SW 1271 (cell line): ENCODE measurements at regions not wholly inside any gene's neighbourhood (a gene's known extent, or its start where the extent isn't known, plus 50 kb on each side); places are given as distances from the start of the nearest gene placed in this dataset.

Source experiments
- DNase-seq, 2 experiments: peaks; one replicate each; lab custom pipeline; 2025; lab: John Stamatoyannopoulos, UW

- no peak for DNase-seq
These were observed 1578.4 kb upstream of the IGFBP7 start for GRCh38 chr4:58688568-58688967.

- no peak for DNase-seq
These were observed 1569.7 kb upstream of the IGFBP7 start for GRCh38 chr4:58679886-58680285.

GRCh38 chr4:58679051-58679450 is 1568.9 kb upstream of the IGFBP7 start:
- no peak for DNase-seq

GRCh38 chr4:58669783-58670182 is 1559.6 kb upstream of the IGFBP7 start:
- DNase-seq = no peak

DNA sequence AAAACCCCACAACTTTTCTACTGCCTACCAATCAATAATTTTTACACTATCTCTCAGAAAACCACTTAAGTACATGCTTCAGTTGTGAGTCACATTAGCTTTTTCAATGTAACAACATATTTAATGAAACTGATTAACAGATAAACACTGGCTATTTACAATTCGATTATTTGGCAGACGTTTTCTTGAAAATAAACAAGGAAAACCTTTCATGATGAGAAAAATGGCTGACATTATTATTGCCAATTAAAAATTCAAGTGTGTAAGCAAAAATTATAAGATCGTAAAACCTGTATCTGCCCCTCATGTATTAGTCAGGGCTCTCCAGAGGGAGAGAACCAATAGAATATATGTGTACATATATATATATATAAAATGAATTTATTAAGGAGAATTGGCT is 1555.5 kb upstream of the IGFBP7 start:
- no peak for DNase-seq

DNA sequence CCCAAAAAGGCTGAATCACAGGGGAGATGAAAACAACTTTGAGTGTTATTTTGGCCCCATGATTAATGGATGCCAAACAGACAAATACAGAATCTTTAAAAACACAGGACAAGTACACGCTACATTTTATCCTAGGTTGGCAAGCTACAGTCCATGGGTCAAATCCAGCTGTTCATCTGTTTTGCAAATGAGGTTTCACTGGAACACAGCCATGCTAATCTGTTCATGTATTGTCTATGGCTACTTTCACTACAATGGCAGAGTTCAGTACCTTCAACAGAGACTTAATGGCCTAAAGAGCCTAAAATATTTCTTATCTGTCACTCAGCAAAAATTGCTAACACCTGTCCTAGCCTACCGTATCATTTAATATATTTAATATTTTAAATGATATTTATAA is 1548.5 kb upstream of the IGFBP7 start:
- no peak for DNase-seq

- no peak for DNase-seq
These were observed 1543.1 kb upstream of the IGFBP7 start for GRCh38 chr4:58653251-58653650.

DNA sequence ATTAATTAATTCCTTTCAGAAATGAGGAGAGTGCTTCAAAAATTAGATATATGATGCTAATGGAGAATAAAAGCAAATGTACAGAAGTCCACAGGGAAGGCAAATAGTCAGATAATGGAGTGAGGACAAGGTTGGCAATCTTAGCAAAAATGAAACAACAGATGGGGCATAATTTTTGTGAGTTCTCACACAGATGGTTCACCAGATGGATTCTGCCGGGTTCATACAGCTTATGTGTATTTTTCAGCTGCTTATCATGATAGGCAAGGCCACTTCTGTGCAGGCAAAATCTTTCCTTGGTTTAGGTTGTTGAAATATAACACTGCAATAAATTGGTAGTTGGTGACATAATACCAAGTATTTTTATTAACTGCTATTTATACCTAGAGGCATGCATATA is 1539.0 kb upstream of the IGFBP7 start:
- no peak for DNase-seq

DNA sequence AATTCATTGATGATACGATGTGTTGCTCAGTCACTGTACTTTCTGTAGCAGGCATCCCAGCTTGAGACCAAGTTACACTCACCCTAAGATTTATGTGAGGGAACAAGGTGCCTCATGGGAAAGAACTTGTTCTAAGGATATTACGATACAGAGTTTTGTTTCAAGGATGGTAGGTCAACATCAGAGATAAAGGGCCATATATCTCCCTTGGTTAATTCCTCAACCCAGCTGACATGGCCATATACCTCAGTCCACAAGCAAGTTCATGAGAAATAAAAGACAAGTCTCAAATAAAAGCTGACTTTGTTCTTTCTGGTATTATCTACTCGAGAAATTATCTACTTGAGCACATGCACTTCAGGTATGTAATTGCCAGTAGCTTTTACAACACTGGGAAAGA is 1535.9 kb upstream of the IGFBP7 start:
- no peak for DNase-seq

GRCh38 chr4:58644549-58644948 is 1534.4 kb upstream of the IGFBP7 start:
- DNase-seq = no peak

GRCh38 chr4:58636381-58636780 is 1526.2 kb upstream of the IGFBP7 start:
- no peak for DNase-seq

DNA sequence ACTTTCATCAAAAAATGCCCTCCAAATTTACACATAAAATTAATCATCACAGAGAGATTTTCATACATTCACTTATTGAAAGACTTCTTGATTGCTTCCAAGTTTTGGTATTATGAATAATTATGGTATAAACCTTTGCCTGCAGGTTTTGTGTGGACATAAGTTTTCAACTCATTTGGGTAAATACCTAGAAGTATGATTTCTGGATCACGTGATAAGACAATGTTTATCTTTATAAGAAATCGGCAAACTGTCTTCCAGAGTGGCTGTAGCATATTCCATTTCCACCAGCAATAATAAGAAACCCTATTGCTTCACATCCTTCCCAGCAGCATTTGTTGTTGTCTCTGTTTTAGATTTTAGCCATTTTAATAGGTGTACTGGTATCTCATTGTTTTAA is 1507.0 kb upstream of the IGFBP7 start:
- no peak for DNase-seq

GRCh38 chr4:58611012-58611411 is 1500.8 kb upstream of the IGFBP7 start:
- DNase-seq = no peak

DNA sequence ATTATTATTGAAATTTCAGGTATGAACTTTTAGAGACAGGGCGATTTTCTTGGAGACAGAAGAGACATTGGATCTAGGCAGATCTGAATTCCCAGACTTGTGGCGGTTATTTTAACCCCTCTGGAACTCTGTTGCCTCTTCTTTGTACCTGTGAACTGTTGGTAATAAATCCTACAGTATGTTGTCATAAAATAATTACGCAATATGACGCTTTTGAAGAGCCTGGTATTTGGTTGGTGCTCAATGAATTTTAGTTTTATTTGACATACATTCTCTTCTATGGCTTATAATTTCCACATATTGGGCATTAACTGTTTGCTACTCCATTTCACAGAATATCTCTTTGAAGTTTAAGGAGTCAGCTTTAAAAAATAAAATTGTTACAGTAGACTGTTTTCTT is 1496.1 kb upstream of the IGFBP7 start:
- DNase-seq = no peak

DNA sequence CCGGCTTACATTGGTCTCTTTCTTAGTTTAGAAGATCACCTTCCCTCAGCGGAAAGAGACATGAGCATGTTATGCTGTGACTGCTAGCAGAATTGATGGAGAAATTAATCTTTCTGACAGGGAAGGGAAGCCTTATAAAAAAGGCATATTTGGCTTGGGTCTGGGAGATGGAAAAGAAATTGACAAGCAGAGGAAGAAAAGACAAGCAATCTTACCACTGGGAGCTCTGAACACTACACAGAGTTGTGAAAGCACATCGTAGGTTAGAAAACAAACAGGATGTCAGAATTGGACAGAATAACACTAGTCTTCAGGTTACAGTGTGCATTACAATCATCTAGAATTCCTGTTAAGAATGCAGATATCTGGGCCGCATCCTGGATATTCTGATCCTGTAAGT is 1493.8 kb upstream of the IGFBP7 start:
- DNase-seq = no peak

DNA sequence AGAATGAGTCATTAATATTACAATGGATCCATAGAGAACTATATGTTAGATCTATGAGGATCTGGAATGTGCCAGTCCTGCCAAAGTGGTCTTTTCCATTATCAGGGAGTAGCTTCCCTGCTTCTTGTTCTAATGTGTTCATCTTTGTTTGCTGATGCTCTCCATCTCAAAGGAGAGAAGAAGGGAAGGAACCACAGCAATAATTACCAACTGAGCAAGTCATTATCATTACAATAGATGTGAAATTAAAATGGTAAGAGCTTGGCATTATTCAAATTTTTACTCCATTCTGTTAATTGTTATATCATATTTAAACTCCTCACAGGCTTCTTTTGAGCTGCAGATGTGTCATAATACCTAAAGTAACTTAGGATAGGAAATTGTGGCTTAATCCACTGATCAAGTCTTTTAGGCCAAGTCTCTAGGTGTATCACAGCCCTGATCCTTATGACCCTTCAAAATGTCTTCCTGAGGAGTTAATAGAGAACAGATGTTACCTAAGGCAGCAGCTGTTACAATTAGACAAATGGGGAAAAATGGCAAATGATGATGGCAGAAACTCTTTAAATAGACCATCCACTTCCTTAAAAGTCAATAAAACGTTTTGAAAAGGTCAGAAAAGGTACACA is 1492.7 kb upstream of the IGFBP7 start:
- DNase-seq = no peak

DNA sequence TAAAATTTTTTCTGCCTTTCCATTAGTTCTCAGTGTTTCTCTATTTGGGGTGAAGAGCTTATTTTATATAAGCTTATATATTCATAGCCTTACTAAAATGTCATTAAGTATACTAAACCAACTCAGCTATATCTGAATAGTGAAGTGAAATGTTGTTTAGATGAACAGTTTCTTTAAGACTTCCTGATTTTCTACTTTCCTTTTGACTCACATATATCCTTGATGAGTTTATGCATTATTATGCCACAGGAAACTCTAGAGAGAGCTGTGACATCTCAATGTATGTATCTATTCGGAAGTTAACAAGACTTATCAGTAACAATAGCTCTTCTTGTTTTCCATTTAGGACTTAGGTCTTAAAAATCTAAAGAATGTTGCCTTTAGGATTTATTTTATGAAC is 1491.8 kb upstream of the IGFBP7 start:
- no peak for DNase-seq

DNA sequence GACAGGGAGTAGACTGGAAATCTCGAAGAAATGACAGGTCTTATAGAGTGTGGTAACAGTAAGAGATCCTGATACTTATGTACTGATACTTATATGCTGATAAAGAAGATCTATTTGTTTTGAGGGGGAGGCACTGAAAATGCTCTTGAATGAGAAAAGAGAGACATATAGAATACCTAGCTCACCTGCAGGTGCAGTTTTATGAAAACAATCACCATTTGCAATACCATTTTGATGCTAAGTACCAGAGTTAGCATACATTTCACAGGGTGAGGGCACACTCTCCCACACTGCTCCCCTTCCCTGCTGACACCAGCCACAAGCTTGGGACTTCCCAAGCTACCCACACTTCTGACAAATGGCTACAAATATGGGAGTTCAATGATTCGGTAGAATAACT is 1490.1 kb upstream of the IGFBP7 start:
- no peak for DNase-seq

- no peak for DNase-seq
These were observed 1480.5 kb upstream of the IGFBP7 start for GRCh38 chr4:58590722-58591121.

GRCh38 chr4:58587856-58588255 is 1477.7 kb upstream of the IGFBP7 start:
- DNase-seq = no peak

DNA sequence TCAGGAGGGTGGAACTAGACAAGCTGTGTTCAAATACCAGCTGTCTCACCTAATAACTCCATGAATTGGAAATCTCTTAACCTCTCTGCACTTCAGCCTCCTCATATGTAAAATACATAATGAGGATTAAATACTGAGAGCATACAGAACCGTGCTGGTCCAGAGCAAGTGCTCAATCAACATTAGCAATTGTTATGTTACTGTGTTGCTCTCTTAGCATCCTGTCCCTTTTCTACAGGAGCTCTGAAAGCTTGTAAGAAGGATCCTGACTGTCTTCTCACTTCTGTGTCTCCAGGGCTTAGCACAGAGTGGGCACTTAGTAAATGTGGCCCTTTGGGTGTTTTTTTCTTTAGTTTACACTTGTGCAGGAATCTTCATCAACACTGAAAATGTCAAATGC is 1456.1 kb upstream of the IGFBP7 start:
- no peak for DNase-seq

DNA sequence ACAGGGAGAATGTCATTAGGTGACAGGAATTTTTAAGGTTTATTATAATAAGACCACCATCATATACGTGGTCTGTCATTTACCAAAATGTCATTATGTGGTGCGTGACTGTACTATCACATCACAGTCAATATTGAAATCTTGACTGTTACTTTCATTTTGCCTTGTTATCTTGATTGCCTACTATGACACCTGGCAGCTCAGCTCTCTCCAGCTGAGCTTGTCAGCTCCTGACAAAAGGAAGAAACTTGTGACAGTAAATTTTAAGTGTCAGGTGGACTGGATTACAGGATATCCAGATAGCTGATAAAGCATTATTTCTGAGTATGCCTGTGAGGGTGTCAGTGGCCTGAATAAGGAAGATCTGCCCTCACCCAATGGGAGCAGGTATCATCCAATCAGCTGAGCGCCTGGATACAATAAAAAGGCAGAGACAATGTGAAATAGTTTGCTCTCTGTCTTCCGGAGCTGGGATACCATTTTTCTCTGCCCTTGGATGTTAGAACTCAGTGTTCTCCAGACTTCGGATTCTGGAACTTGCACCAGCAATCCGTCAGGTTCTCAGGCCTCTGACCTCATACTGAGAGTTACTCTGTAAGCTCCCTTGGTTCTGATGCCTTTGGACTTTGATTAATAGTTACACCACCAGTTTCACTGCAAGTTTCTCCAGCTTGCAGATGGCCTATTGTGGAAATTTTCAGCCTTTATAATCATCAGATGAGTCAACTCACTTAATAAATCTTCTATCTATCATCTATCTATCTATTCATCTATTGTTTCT is 1454.7 kb upstream of the IGFBP7 start:
- DNase-seq = no peak

DNA sequence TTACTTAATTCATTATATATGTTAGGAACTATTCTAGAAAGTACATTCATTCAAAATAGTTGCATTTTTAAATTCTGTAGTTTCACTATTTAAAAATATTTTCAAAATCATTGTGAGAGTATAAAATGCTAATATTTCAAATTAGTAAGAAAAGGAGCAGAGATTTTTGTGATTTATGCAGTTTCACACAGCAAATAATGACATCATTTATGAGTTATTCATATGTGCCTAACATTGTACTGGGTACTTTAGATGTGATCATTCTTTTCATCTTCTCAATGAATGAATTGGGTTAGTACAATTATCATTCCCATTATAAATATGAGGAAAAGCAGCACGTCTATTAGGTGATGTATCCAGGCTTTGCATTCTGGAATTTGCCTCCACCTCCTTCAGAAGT is 1451.0 kb upstream of the IGFBP7 start:
- DNase-seq = no peak

- DNase-seq = no peak
These were observed 1450.6 kb upstream of the IGFBP7 start for GRCh38 chr4:58560736-58561135.
